GM10266 (cell line): ENCODE measurements at regions not wholly inside any gene's neighbourhood (a gene's known extent, or its start where the extent isn't known, plus 50 kb on each side); places are given as distances from the start of the nearest gene placed in this dataset.

ENCODE experiments used
- DNase-seq: peaks from one replicate; pipeline ENCODE4 v3.0.0; 2012; ENCODE audit errors: extremely low spot score
- CTCF ChIP-seq: IDR thresholded peaks from 2 replicates; pipeline ENCODE4 v1.5.1; 2012; ENCODE audit warnings: mild to moderate bottlenecking, low read depth; ENCODE audit not compliant: control insufficient read depth, insufficient read depth; ENCODE audit errors: missing control alignments

GRCh38 chr5:145478651-145479050, 356.5 kb downstream of the PRELID2 start:
- DNase-seq, result no peak
- no peak for TF ChIP-seq CTCF

- no peak for TF ChIP-seq CTCF
- DNase-seq, result no peak
Observed at GRCh38 chr5:145473042-145473642, 362.0 kb downstream of the PRELID2 start.

GRCh38 chr5:145471831-145472612, 363.1 kb downstream of the PRELID2 start:
- TF ChIP-seq CTCF, result no peak
- DNase-seq, result no peak

GRCh38 chr5:145471026-145471425, 364.1 kb downstream of the PRELID2 start:
- TF ChIP-seq CTCF, result no peak
- DNase-seq, result no peak

- DNase-seq, result no peak
- TF ChIP-seq CTCF, result no peak
Observed at GRCh38 chr5:145470396-145470979, 364.7 kb downstream of the PRELID2 start.

GRCh38 chr5:145467446-145467845, 367.7 kb downstream of the PRELID2 start:
- TF ChIP-seq CTCF, result no peak
- no peak for DNase-seq

- no peak for TF ChIP-seq CTCF
- no peak for DNase-seq
Observed at GRCh38 chr5:145466533-145466932, 368.6 kb downstream of the PRELID2 start.
